Uterus (tissue), 3 donors: ENCODE measurements at regions not wholly inside any gene's neighbourhood (a gene's known extent, or its start where the extent isn't known, plus 50 kb on each side); places are given as distances from the start of the nearest gene placed in this dataset.
"Not testable (repeated sequence)": the region's sequence is repeated elsewhere in the genome, so short reads cannot be mapped to it uniquely, and the experiment has no call there.

Experiments
- DNase-seq, 2 donors: peaks; one replicate each; pipeline ENCODE4 v3.0.0-alpha.2; 2019 to 2020
- H3K27ac ChIP-seq, 2 donors: fragments of 200-600 bp; sonication (generic); 1 replicate in 1 of 2; 2 replicates in 1 of 2; pipeline ENCODE4 v1.5.1; 2016 to 2018
- H3K27me3 ChIP-seq, 2 donors: fragments of 200-600 bp; sonication (generic); one replicate each; pipeline ENCODE4 v1.5.1; 2018 to 2019; ENCODE audit warnings: control low read depth in 1 of 2
- H3K36me3 ChIP-seq, 2 donors: fragments of 200-600 bp; sonication (generic); one replicate each; pipeline ENCODE4 v1.5.1; 2019; ENCODE audit warnings: control low read depth in 1 of 2
- H3K4me1 ChIP-seq, 2 donors: fragments of 200-600 bp; sonication (generic); one replicate each; pipeline ENCODE4 v1.5.1; 2018 to 2019; ENCODE audit warnings: control low read depth in 1 of 2
- H3K4me3 ChIP-seq, 2 donors: fragments of 200-600 bp; sonication (generic); 1 replicate in 1 of 2; 2 replicates in 1 of 2; pipeline ENCODE4 v1.5.1; 2018 to 2019; ENCODE audit warnings: mild to moderate bottlenecking in 1 of 2
- H3K9me3 ChIP-seq, 2 donors: fragments of 200-600 bp; sonication (generic); one replicate each; pipeline ENCODE4 v1.5.1; 2019; ENCODE audit warnings: control low read depth in 1 of 2
- CTCF ChIP-seq, 4 experiments: fragments of 200-600 bp in 2 of 4; fragments of 450-650 bp in 2 of 4; sonication (generic) in 2 of 4; IDR thresholded peaks; one replicate each; pipeline ENCODE4 v1.5.1; 2016 to 2019; ENCODE audit warnings: antibody characterized with exemption in 4 of 4, mild to moderate bottlenecking in 2 of 4, moderate library complexity in 1 of 4
- POLR2A ChIP-seq, 2 donors: fragments of 450-650 bp; IDR thresholded peaks; one replicate each; pipeline ENCODE4 v1.6.1; 2016; ENCODE audit warnings: antibody characterized with exemption in 2 of 2, mild to moderate bottlenecking in 1 of 2, moderate library complexity in 1 of 2
- intact Hi-C: fragments of 100-400 bp; cut with DNase I; formaldehyde crosslinking; loops from one replicate; pipeline ENCODE4 v1.15.1; 2023; ENCODE audit warnings: low total_unique reads
- donor health status: DM: yes; HTN: yes; CAD: no.

DNA sequence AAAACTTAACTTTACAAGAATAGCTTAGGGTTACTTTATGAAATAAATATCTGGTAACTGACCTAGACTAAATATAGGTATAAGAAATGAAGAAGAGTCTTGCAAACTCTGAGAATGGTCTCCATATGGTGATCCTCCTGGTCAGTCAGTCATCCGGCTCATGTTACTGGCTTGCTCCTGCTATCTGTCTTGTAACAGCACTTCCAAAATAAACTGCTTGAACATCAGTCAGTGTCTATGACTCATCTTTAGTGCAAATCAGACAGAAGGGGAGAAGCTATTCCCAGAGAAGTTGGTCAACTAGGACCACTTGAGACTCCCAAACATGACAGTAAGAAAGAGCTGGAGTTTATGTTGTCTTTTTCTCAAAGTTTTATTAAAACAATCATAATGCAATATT lies 1550.9 kb downstream of the PCDH9 start:
- TF ChIP-seq CTCF (IDR thresholded peaks at IDR 0.05) (no peak), POLR2A (IDR thresholded peaks at IDR 0.05) (no peak)
- H3K27me3 ChIP-seq, result no peaks in the 10 kb centered on the region
- no peaks in the 10 kb centered on the region for H3K9me3 ChIP-seq
- no peak for DNase-seq
- no peaks in the 10 kb centered on the region for H3K36me3 ChIP-seq
- no peaks in the 10 kb centered on the region for H3K4me1 ChIP-seq
- intact Hi-C loops, result no loop called here
- H3K27ac ChIP-seq, result no peak overlapping the region
- no peak overlapping the region for H3K4me3 ChIP-seq

GRCh38 chr13:65677906-65678305 lies 1552.2 kb downstream of the PCDH9 start:
- no peak for DNase-seq
- H3K36me3 ChIP-seq, result no peaks in the 10 kb centered on the region

GRCh38 chr13:65675383-65675782 lies 1554.8 kb downstream of the PCDH9 start:
- intact Hi-C loops, H3K36me3 ChIP-seq, H3K27me3 ChIP-seq, H3K27ac ChIP-seq, H3K4me1 ChIP-seq, H3K4me3 ChIP-seq, DNase-seq, H3K9me3 ChIP-seq: not testable (repeated sequence)

More at GRCh38 chr13:65677906-65678305, 1552.2 kb downstream of the PCDH9 start:
- no peak for TF ChIP-seq CTCF (IDR thresholded peaks at IDR 0.05)
- TF ChIP-seq POLR2A (IDR thresholded peaks at IDR 0.05), result no peak
- Histone ChIP-seq H3K4me1 (no peaks in the 10 kb centered on the region), H3K27ac (no peak overlapping the region), H3K9me3 (no peaks in the 10 kb centered on the region), H3K4me3 (no peak overlapping the region), H3K27me3 (no peaks in the 10 kb centered on the region)
- intact Hi-C loops, result no loop called here

DNA sequence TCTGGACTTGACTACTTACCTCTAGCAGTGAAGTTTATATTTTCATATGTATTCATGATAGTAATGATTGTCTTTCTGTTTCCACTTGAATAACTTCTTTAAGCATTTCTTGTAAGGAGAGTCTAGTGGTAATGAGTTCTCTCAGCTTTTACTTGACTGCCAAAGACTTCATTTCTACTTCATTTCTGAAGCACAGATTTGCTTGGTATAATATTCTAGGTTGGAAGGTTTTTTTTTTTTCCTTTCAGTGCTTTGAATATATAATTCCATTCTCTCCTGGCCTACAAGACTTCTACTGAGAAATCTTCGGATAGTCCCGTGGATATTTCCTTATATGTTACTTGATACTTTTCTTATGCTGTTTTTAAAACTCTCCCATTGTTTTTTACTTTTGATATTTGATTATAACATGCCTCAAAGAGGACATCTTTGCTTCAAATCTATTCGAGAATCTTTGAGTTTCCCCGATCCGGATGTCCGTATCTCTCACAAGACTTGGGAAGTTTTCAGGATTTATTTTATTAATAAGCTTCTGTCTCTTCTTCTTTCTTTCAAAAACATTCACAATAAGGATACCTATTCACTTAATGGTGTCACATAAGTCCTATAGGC lies 1560.0 kb downstream of the PCDH9 start:
- H3K9me3 ChIP-seq, result peaks cover 0 to 2% of the 10 kb centered on the region in 2 donors
- TF ChIP-seq CTCF (IDR thresholded peaks at IDR 0.05), result no peak
- H3K36me3 ChIP-seq, result no peaks in the 10 kb centered on the region
- DNase-seq, result no peak
- H3K4me1 ChIP-seq, result no peaks in the 10 kb centered on the region
- intact Hi-C loops, result no loop called here
- no peak overlapping the region for H3K27ac ChIP-seq
- H3K27me3 ChIP-seq, result no peaks in the 10 kb centered on the region
- H3K4me3 ChIP-seq, result no peak overlapping the region

- no peak for DNase-seq
- intact Hi-C loops, result no loop called here
- Histone ChIP-seq H3K27ac (no peak overlapping the region), H3K27me3 (no peaks in the 10 kb centered on the region), H3K36me3 (no peaks in the 10 kb centered on the region), H3K4me3 (no peak overlapping the region), H3K9me3 (no peaks in the 10 kb centered on the region), H3K4me1 (no peaks in the 10 kb centered on the region)
- TF ChIP-seq CTCF (IDR thresholded peaks at IDR 0.05) (no peak), POLR2A (IDR thresholded peaks at IDR 0.05) (no peak)
Measured at GRCh38 chr13:65660731-65661130, 1569.4 kb downstream of the PCDH9 start.
